K562 (cell line): ENCODE measurements at regions not wholly inside any gene's neighbourhood (a gene's known extent, or its start where the extent isn't known, plus 50 kb on each side); places are given as distances from the start of the nearest gene placed in this dataset.
A peak's percentile ranks its signal among the peaks of the same experiment; 100 is the strongest.

ENCODE experiments used
- CHD1 ChIP-seq: fragments of 200-600 bp; sonication (generic); IDR thresholded peaks from one replicate; pipeline ENCODE4 v1.6.1; 2012; ENCODE audit warnings: mild to moderate bottlenecking, moderate library complexity, low read length, inconsistent platforms
- MEF2D ChIP-seq: conservative IDR thresholded peaks from 2 replicates; pipeline ENCODE4 v1.6.1; 2016; ENCODE audit warnings: low read depth, missing genetic modification characterization, missing compliant biosample characterization
- NFATC3 ChIP-seq: fragments of 450-650 bp; IDR thresholded peaks from 2 replicates; pipeline ENCODE4 v1.6.1; 2017; ENCODE audit warnings: mild to moderate bottlenecking
- NR2C2 ChIP-seq, 2 experiments: fragments of 200-800 bp in 1 of 2; sonication (Bioruptor generic) in 1 of 2; sonication (generic) in 1 of 2; formaldehyde crosslinking in 1 of 2; IDR thresholded peaks; 2 replicates each; pipeline versions ENCODE4 v1.6.1 to v1.8.0; 2016 to 2022; ENCODE audit warnings: mild to moderate bottlenecking in 1 of 2, missing compliant biosample characterization in 1 of 2, missing genetic modification characterization in 1 of 2, missing genetic modification reagents in 1 of 2
- PML ChIP-seq: IDR thresholded peaks from 2 replicates; pipeline ENCODE4 v1.6.1; 2012; ENCODE audit warnings: low read length, inconsistent platforms
- SIN3A ChIP-seq, 2 experiments: fragments of 150-350 bp in 1 of 2; IDR thresholded peaks; 2 replicates each; pipeline ENCODE4 v1.6.1; 2011 to 2016; ENCODE audit warnings: borderline replicate concordance in 2 of 2, low read depth in 2 of 2, low read length in 2 of 2, mild to moderate bottlenecking in 2 of 2, moderate library complexity in 2 of 2; ENCODE audit not compliant: control insufficient read depth in 1 of 2
- SRSF9 ChIP-seq: fragments of 200-400 bp; formaldehyde crosslinking; IDR thresholded peaks from 2 replicates; pipeline ENCODE4 v1.6.1; 2017; ENCODE audit warnings: low read depth, low read length, borderline replicate concordance
- TCFL5 ChIP-seq: fragments of 250-450 bp; sonication (Bioruptor Pico); conservative IDR thresholded peaks from 2 replicates; pipeline ENCODE4 v1.6.1; 2021; ENCODE audit warnings: mild to moderate bottlenecking, moderate library complexity, matching md5 sums
- TRIM28 ChIP-seq: fragments of 450-650 bp; IDR thresholded peaks from 2 replicates; pipeline ENCODE4 v1.6.1; 2017
- ZNF133 ChIP-seq: fragments of 250-450 bp; sonication (Bioruptor Pico); IDR thresholded peaks from 2 replicates; pipeline ENCODE4 v1.4.0; 2020; ENCODE audit warnings: mild to moderate bottlenecking
- TF ChIP-seq, protein P1 (sequence below): fragments of 250-450 bp; sonication (Bioruptor Pico); IDR thresholded peaks from 2 replicates; pipeline ENCODE4 v1.4.0; 2020; ENCODE audit warnings: mild to moderate bottlenecking, moderate library complexity
- TF ChIP-seq, protein P2 (sequence below): IDR thresholded peaks from 2 replicates; pipeline ENCODE4 v1.6.1; 2011; ENCODE audit not compliant: insufficient read length; ENCODE audit errors: extremely low read depth
- TF ChIP-seq, protein P3 (sequence below), 2 experiments: fragments of 150-350 bp in 1 of 2; IDR thresholded peaks; 2 replicates each; pipeline ENCODE4 v1.6.1; 2012 to 2016; ENCODE audit warnings: low read depth in 2 of 2, low read length in 2 of 2, mild to moderate bottlenecking in 1 of 2, moderate library complexity in 1 of 2
- TF ChIP-seq, protein P4 (sequence below): fragments of 450-650 bp; formaldehyde crosslinking; IDR thresholded peaks from 2 replicates; pipeline ENCODE4 v1.4.0; 2020; ENCODE audit warnings: mild to moderate bottlenecking, mixed read lengths
- TF ChIP-seq, protein P5 (sequence below): fragments of 450-650 bp; IDR thresholded peaks from 2 replicates; pipeline ENCODE4 v1.6.1; 2016; ENCODE audit warnings: mild to moderate bottlenecking

DNA sequence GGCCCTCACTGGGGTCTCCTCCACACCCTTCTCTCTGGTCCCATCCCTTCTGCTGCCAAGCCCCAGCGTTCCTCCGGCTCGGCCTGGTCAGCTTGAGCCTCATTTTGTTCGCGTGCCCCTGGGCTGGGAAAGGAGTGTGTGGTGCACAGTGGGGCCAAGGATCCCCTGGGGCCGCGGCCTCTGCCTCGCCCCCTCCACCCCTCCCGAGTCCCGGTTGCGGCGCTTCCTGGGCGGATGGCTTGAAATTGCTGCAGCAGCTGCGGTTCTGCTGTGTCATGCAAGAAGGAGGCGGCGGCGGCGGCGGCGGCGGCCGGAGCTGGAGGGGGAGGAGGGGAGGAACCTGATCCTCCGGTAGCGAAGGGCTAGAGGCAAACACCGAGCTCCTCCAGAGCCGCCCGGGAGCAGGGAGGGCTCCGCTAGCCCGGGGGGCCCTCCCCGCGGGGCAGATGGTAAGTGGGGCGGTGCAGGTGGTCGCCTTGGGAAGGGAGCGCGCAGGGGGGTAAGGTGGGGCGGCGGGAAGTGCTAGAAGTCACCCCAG lies 217.8 kb upstream of the MKLN1 start (continued):
- TF ChIP-seq TCFL5 (CRISPR knock-in tag) (no peak), TRIM28 (peak; percentile 86), SIN3A (IDR thresholded peaks at IDR 0.05; ENCODE audit: borderline replicate concordance in 2 of 2, control insufficient read depth in 1 of 2, low read depth in 2 of 2, low read length in 2 of 2) (0 out of 4 replicates have a peak, but pooled peaks have one; percentile 32 to 33), MEF2D (tag) (no peak), ZNF133 (CRISPR knock-in tag) (no peak), SRSF9 (no peak), NFATC3 (no peak), PML (peak; percentile 30; the same call in 1 of the 2 replicates), CHD1 (no peak), NR2C2 (CRISPR knock-in tag; IDR thresholded peaks at IDR 0.05) (peak; percentile 62), NR2C2 (tag; IDR thresholded peaks at IDR 0.05) (no peak)
- TF ChIP-seq, protein P1, sequence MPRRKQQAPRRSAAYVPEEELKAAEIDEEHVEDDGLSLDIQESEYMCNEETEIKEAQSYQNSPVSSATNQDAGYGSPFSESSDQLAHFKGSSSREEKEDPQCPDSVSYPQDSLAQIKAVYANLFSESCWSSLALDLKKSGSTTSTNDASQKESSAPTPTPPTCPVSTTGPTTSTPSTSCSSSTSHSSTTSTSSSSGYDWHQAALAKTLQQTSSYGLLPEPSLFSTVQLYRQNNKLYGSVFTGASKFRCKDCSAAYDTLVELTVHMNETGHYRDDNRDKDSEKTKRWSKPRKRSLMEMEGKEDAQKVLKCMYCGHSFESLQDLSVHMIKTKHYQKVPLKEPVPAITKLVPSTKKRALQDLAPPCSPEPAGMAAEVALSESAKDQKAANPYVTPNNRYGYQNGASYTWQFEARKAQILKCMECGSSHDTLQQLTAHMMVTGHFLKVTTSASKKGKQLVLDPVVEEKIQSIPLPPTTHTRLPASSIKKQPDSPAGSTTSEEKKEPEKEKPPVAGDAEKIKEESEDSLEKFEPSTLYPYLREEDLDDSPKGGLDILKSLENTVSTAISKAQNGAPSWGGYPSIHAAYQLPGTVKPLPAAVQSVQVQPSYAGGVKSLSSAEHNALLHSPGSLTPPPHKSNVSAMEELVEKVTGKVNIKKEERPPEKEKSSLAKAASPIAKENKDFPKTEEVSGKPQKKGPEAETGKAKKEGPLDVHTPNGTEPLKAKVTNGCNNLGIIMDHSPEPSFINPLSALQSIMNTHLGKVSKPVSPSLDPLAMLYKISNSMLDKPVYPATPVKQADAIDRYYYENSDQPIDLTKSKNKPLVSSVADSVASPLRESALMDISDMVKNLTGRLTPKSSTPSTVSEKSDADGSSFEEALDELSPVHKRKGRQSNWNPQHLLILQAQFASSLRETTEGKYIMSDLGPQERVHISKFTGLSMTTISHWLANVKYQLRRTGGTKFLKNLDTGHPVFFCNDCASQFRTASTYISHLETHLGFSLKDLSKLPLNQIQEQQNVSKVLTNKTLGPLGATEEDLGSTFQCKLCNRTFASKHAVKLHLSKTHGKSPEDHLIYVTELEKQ (CRISPR knock-in tag): no peak
- TF ChIP-seq, protein P2, sequence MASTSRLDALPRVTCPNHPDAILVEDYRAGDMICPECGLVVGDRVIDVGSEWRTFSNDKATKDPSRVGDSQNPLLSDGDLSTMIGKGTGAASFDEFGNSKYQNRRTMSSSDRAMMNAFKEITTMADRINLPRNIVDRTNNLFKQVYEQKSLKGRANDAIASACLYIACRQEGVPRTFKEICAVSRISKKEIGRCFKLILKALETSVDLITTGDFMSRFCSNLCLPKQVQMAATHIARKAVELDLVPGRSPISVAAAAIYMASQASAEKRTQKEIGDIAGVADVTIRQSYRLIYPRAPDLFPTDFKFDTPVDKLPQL: no peak
- TF ChIP-seq, protein P3, sequence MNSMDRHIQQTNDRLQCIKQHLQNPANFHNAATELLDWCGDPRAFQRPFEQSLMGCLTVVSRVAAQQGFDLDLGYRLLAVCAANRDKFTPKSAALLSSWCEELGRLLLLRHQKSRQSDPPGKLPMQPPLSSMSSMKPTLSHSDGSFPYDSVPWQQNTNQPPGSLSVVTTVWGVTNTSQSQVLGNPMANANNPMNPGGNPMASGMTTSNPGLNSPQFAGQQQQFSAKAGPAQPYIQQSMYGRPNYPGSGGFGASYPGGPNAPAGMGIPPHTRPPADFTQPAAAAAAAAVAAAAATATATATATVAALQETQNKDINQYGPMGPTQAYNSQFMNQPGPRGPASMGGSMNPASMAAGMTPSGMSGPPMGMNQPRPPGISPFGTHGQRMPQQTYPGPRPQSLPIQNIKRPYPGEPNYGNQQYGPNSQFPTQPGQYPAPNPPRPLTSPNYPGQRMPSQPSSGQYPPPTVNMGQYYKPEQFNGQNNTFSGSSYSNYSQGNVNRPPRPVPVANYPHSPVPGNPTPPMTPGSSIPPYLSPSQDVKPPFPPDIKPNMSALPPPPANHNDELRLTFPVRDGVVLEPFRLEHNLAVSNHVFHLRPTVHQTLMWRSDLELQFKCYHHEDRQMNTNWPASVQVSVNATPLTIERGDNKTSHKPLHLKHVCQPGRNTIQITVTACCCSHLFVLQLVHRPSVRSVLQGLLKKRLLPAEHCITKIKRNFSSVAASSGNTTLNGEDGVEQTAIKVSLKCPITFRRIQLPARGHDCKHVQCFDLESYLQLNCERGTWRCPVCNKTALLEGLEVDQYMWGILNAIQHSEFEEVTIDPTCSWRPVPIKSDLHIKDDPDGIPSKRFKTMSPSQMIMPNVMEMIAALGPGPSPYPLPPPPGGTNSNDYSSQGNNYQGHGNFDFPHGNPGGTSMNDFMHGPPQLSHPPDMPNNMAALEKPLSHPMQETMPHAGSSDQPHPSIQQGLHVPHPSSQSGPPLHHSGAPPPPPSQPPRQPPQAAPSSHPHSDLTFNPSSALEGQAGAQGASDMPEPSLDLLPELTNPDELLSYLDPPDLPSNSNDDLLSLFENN (IDR thresholded peaks at IDR 0.05; ENCODE audit: low read depth in 2 of 2, low read length in 2 of 2): peak in 1 of 2 experiments; percentile 63; a peak in 2 of 4 replicates
- TF ChIP-seq, protein P4, sequence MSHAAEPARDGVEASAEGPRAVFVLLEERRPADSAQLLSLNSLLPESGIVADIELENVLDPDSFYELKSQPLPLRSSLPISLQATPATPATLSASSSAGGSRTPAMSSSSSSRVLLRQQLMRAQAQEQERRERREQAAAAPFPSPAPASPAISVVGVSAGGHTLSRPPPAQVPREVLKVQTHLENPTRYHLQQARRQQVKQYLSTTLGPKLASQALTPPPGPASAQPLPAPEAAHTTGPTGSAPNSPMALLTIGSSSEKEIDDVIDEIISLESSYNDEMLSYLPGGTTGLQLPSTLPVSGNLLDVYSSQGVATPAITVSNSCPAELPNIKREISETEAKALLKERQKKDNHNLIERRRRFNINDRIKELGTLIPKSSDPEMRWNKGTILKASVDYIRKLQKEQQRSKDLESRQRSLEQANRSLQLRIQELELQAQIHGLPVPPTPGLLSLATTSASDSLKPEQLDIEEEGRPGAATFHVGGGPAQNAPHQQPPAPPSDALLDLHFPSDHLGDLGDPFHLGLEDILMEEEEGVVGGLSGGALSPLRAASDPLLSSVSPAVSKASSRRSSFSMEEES (CRISPR knock-in tag): no peak
- TF ChIP-seq, protein P5, sequence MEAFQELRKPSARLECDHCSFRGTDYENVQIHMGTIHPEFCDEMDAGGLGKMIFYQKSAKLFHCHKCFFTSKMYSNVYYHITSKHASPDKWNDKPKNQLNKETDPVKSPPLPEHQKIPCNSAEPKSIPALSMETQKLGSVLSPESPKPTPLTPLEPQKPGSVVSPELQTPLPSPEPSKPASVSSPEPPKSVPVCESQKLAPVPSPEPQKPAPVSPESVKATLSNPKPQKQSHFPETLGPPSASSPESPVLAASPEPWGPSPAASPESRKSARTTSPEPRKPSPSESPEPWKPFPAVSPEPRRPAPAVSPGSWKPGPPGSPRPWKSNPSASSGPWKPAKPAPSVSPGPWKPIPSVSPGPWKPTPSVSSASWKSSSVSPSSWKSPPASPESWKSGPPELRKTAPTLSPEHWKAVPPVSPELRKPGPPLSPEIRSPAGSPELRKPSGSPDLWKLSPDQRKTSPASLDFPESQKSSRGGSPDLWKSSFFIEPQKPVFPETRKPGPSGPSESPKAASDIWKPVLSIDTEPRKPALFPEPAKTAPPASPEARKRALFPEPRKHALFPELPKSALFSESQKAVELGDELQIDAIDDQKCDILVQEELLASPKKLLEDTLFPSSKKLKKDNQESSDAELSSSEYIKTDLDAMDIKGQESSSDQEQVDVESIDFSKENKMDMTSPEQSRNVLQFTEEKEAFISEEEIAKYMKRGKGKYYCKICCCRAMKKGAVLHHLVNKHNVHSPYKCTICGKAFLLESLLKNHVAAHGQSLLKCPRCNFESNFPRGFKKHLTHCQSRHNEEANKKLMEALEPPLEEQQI: no peak
